CD4-positive, alpha-beta T cell (primary cell): ENCODE measurements at regions not wholly inside any gene's neighbourhood (a gene's known extent, or its start where the extent isn't known, plus 50 kb on each side); places are given as distances from the start of the nearest gene placed in this dataset.
"Not testable (repeated sequence)": the region's sequence is repeated elsewhere in the genome, so short reads cannot be mapped to it uniquely, and the experiment has no call there.

Experiments used
- ATAC-seq: fragments of 200-7000 bp; cut with Tn5 transposase; one replicate; pipeline ENCODE4 v1.10.0; 2022; ENCODE audit warnings: mild to moderate bottlenecking; ENCODE audit not compliant: poor library complexity
- CTCF ChIA-PET: fragments of 350-600 bp; sonication (Branson Sonifier 250); formaldehyde crosslinking; loops from one replicate; lab custom pipeline; 2021; ENCODE audit warnings: antibody characterized with exemption, inconsistent platforms; lab: Charles Lee
- POLR2A ChIA-PET: fragments of 350-600 bp; sonication (Branson Sonifier 250); formaldehyde crosslinking; loops from one replicate; lab custom pipeline; 2021; ENCODE audit warnings: antibody characterized with exemption, inconsistent platforms; lab: Charles Lee
- DNase-seq, 14 experiments: peaks; one replicate each; pipeline ENCODE4 v3.0.0-alpha.2; 2013 to 2020; ENCODE audit warnings: mixed read lengths in 2 of 14
- H3K27ac ChIP-seq, 2 donors: one replicate each; pipeline versions ENCODE4 v1.5.1 to v1.7.0; 2013; ENCODE audit warnings: low read length in 2 of 2, low read depth in 1 of 2, mild to moderate bottlenecking in 1 of 2
- H3K27me3 ChIP-seq, 2 experiments: 1 replicate in 1 of 2; 2 replicates in 1 of 2; pipeline versions ENCODE4 v1.6.1 to v1.7.0; 2013; ENCODE audit warnings: low read length in 2 of 2, control low read depth in 1 of 2, mild to moderate bottlenecking in 1 of 2, moderate library complexity in 1 of 2; ENCODE audit not compliant: insufficient read depth in 2 of 2, control insufficient read depth in 1 of 2
- H3K36me3 ChIP-seq: one replicate; pipeline ENCODE4 v1.6.1; 2013; ENCODE audit warnings: low read length, control low read depth; ENCODE audit not compliant: insufficient read depth
- H3K4me1 ChIP-seq: one replicate; pipeline ENCODE4 v1.6.1; 2013; ENCODE audit warnings: low read length, control low read depth; ENCODE audit not compliant: insufficient read depth
- H3K4me3 ChIP-seq: one replicate; pipeline ENCODE4 v1.5.1; 2013; ENCODE audit warnings: mild to moderate bottlenecking, low read length, moderate library complexity
- H3K9me3 ChIP-seq, 2 experiments: 1 replicate in 1 of 2; 2 replicates in 1 of 2; pipeline versions ENCODE4 v1.6.1 to v1.7.0; 2013; ENCODE audit warnings: low read length in 2 of 2, mild to moderate bottlenecking in 2 of 2, control low read depth in 1 of 2, moderate library complexity in 1 of 2; ENCODE audit not compliant: control insufficient read depth in 1 of 2, insufficient read depth in 1 of 2
- H3K27ac Mint-ChIP-seq: one replicate; pipeline ENCODE4 v1.8.0; 2020; ENCODE audit warnings: mixed read lengths
- H3K27me3 Mint-ChIP-seq: one replicate; pipeline ENCODE4 v1.8.0; 2021; ENCODE audit warnings: mixed read lengths
- H3K36me3 Mint-ChIP-seq: one replicate; pipeline ENCODE4 v1.8.0; 2021; ENCODE audit warnings: low read depth, mixed read lengths
- H3K4me1 Mint-ChIP-seq: one replicate; pipeline ENCODE4 v1.8.0; 2021; ENCODE audit warnings: low read depth, mixed read lengths
- H3K4me3 Mint-ChIP-seq: one replicate; pipeline ENCODE4 v1.8.0; 2020; ENCODE audit warnings: mild to moderate bottlenecking, mixed read lengths
- H3K9me3 Mint-ChIP-seq: one replicate; pipeline ENCODE4 v1.8.0; 2020; ENCODE audit warnings: mixed read lengths
- intact Hi-C, 2 experiments: fragments of 100-400 bp; cut with DNase I in 1 of 2; cut with micrococcal nuclease in 1 of 2; formaldehyde crosslinking; loops; one replicate each; pipeline versions ENCODE4 v1.15.1 to v1.9.0; 2023 to 2025; cut with DNase I, micrococcal nuclease
- TF ChIP-seq, protein P1 (sequence below): fragments of 200-600 bp; IDR thresholded peaks from one replicate; pipeline ENCODE4 v1.8.0; 2022; ENCODE audit warnings: antibody characterized with exemption, mild to moderate bottlenecking

DNA sequence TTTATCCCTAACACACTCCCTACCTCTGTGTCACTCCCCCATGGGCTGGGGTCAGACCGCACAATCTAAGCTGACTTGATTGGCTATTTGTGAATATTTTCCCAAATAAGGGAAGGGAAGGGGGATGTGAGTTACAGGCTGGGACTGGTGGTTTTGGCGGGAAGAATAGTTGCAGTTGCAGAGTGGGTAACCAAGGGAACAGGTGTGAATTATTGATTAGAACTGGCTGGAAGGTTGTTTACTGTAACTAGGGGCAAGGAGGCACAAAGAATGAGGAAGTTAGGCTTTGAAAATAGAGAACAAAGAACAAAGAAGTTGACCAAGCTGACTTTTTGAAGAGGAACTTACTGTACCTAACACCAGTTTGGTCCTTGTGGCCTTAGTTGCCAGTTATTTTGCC, 88.0 kb upstream of the XAGE2 start:
- no peaks in the 10 kb centered on the region for H3K36me3 ChIP-seq
- intact Hi-C loops: no loop called here
- ChIA-PET CTCF (no interaction called here), POLR2A (no interaction called here)
- Mint-ChIP-seq H3K27ac (no peak overlapping the region), H3K9me3 (no peaks in the 10 kb centered on the region), H3K4me3 (no peak overlapping the region), H3K27me3 (peaks cover 25% of the 10 kb centered on the region), H3K4me1 (no peaks in the 10 kb centered on the region), H3K36me3 (no peaks in the 10 kb centered on the region)
- ATAC-seq (no peak), DNase-seq (no peak)
- no peaks in the 10 kb centered on the region for H3K4me1 ChIP-seq
- peaks cover 0 to 6% of the 10 kb centered on the region in 2 experiments for H3K9me3 ChIP-seq
- no peak overlapping the region for H3K4me3 ChIP-seq
- TF ChIP-seq, protein P1, sequence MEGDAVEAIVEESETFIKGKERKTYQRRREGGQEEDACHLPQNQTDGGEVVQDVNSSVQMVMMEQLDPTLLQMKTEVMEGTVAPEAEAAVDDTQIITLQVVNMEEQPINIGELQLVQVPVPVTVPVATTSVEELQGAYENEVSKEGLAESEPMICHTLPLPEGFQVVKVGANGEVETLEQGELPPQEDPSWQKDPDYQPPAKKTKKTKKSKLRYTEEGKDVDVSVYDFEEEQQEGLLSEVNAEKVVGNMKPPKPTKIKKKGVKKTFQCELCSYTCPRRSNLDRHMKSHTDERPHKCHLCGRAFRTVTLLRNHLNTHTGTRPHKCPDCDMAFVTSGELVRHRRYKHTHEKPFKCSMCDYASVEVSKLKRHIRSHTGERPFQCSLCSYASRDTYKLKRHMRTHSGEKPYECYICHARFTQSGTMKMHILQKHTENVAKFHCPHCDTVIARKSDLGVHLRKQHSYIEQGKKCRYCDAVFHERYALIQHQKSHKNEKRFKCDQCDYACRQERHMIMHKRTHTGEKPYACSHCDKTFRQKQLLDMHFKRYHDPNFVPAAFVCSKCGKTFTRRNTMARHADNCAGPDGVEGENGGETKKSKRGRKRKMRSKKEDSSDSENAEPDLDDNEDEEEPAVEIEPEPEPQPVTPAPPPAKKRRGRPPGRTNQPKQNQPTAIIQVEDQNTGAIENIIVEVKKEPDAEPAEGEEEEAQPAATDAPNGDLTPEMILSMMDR: no peak
- no peaks in the 10 kb centered on the region for H3K27me3 ChIP-seq
- no peak overlapping the region for H3K27ac ChIP-seq

DNA sequence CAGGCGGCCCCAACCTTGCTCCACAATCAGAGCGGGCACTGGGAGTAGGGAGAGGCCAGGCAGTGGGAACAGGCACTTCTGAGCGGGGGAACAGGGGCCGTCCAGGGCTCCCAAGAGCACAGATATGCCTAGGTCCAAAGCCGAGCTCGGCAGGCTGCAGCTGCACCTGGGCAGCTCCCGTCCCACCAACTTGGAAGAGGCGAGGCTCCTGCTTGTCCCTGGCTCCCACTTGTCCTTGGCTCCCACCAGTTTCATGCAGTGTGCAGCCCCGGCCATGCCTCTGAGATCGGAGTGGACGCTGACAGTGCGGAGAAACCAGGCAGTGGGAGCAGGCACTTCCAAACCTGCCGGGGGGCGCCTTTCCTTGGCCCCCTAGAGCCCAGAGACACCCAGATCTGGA, 84.0 kb upstream of the XAGE2 start:
- no peaks in the 10 kb centered on the region for H3K36me3 Mint-ChIP-seq
- no peak overlapping the region for H3K27ac Mint-ChIP-seq
- H3K27me3 ChIP-seq: no peaks in the 10 kb centered on the region
- no peaks in the 10 kb centered on the region for H3K36me3 ChIP-seq
- no peak overlapping the region for H3K4me3 Mint-ChIP-seq
- ATAC-seq (no peak), DNase-seq (no peak)
- H3K4me3 ChIP-seq: no peak overlapping the region
- TF ChIP-seq, protein P1: no peak
- H3K9me3 ChIP-seq: peaks cover 0 to 12% of the 10 kb centered on the region in 2 experiments
- ChIA-PET POLR2A (no interaction called here), CTCF (no interaction called here)
- no peaks in the 10 kb centered on the region for H3K4me1 ChIP-seq
- no peaks in the 10 kb centered on the region for H3K9me3 Mint-ChIP-seq
- intact Hi-C loops: no loop called here
- H3K4me1 Mint-ChIP-seq: no peaks in the 10 kb centered on the region
- H3K27me3 Mint-ChIP-seq: peaks cover 5% of the 10 kb centered on the region
- no peak overlapping the region for H3K27ac ChIP-seq

DNA sequence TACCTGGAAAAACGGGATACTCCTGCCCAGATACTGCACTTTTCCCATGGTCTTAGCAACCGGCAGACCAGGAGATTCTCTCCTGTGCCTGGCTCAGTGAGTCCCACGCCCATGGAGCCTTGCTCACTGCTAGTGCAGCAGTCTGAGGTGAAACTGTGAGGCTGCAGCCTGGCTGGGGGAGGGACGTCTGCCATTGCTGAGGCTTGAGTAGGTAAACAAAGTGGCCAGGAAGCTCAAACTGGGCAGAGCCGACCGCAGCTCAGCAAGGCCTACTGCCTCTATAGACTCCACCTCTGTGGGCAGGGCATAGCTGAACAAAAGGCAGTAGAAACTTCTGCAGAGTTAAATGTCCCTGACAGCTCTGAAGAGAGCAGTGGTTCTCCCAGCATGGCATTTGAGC, 69.9 kb upstream of the XAGE2 start:
- POLR2A ChIA-PET, ATAC-seq, intact Hi-C loops, H3K4me3 Mint-ChIP-seq, H3K9me3 Mint-ChIP-seq, H3K27me3 Mint-ChIP-seq, H3K4me1 Mint-ChIP-seq, DNase-seq, H3K36me3 Mint-ChIP-seq, H3K4me1 ChIP-seq, H3K4me3 ChIP-seq, CTCF ChIA-PET, H3K27ac ChIP-seq, H3K27me3 ChIP-seq, H3K9me3 ChIP-seq, H3K36me3 ChIP-seq, H3K27ac Mint-ChIP-seq: not testable (repeated sequence)

DNA sequence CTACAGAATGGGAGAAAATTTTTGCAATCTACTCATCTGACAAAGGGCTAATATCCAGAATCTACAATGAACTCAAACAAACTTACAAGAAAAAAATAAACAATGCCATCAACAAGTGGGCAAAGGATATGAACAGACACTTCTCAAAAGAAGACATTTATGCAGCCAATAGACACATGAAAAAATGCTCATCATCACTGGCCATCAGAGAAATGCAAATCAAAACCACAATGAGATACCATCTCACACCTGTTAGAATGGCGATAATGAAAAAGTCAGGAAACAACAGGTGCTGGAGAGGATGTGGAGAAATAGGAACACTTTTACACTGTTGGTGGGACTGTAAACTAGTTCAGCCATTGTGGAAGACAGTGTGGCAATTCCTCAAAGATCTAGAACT, 60.3 kb upstream of the XAGE2 start:
- CTCF ChIA-PET, H3K27me3 Mint-ChIP-seq, H3K36me3 Mint-ChIP-seq, H3K36me3 ChIP-seq, H3K9me3 Mint-ChIP-seq, ATAC-seq, H3K27ac ChIP-seq, H3K4me3 ChIP-seq, H3K4me1 Mint-ChIP-seq, H3K9me3 ChIP-seq, H3K27ac Mint-ChIP-seq, H3K4me1 ChIP-seq, H3K4me3 Mint-ChIP-seq, DNase-seq, intact Hi-C loops, POLR2A ChIA-PET, H3K27me3 ChIP-seq: not testable (repeated sequence)
